ENCODE measurements at regions not wholly inside any gene's neighbourhood (a gene's known extent, or its start where the extent isn't known, plus 50 kb on each side); places are given as distances from the start of the nearest gene placed in this dataset.
"Not testable (repeated sequence)": the region's sequence is repeated elsewhere in the genome, so short reads cannot be mapped to it uniquely, and the experiment has no call there.

- not testable (repeated sequence) for DNase-seq (ENCODE audit: low spot score)
Observed at GRCh38 chr18:60015826-60016225, 116.0 kb downstream of the PMAIP1 start.

GRCh38 chr18:60013148-60013547, 113.4 kb downstream of the PMAIP1 start:
- not testable (repeated sequence) for DNase-seq (ENCODE audit: low spot score)

- DNase-seq (ENCODE audit: low spot score) = no peak
Observed at GRCh38 chr18:60010984-60011383, 111.2 kb downstream of the PMAIP1 start.

GRCh38 chr18:60010513-60010912, 110.7 kb downstream of the PMAIP1 start:
- no peak for DNase-seq (ENCODE audit: low spot score)

- no peak for DNase-seq (ENCODE audit: low spot score)
Observed at GRCh38 chr18:60007661-60008060, 107.9 kb downstream of the PMAIP1 start.

- DNase-seq (ENCODE audit: low spot score) = no peak
Observed at GRCh38 chr18:60003610-60004185, 103.9 kb downstream of the PMAIP1 start.

- peak; percentile 62 for DNase-seq (ENCODE audit: low spot score)
Observed at GRCh38 chr18:59996370-59996966, 96.7 kb downstream of the PMAIP1 start.

GRCh38 chr18:59994357-59994756, 94.6 kb downstream of the PMAIP1 start:
- DNase-seq (ENCODE audit: low spot score) = no peak

- DNase-seq (ENCODE audit: low spot score) = no peak
Observed at GRCh38 chr18:59993560-59993959, 93.8 kb downstream of the PMAIP1 start.

GRCh38 chr18:59990121-59990823, 90.5 kb downstream of the PMAIP1 start:
- DNase-seq (ENCODE audit: low spot score) = no peak

GRCh38 chr18:59988098-59988706, 88.4 kb downstream of the PMAIP1 start:
- DNase-seq (ENCODE audit: low spot score) = peak; percentile 80

GRCh38 chr18:59987102-59987501, 87.3 kb downstream of the PMAIP1 start:
- no peak for DNase-seq (ENCODE audit: low spot score)

- no peak for DNase-seq (ENCODE audit: low spot score)
Observed at GRCh38 chr18:59986139-59986538, 86.3 kb downstream of the PMAIP1 start.

- no peak for DNase-seq (ENCODE audit: low spot score)
Observed at GRCh38 chr18:59985289-59985688, 85.5 kb downstream of the PMAIP1 start.

- no peak for DNase-seq (ENCODE audit: low spot score)
Observed at GRCh38 chr18:59983506-59983905, 83.7 kb downstream of the PMAIP1 start.

GRCh38 chr18:59980188-59980637, 80.4 kb downstream of the PMAIP1 start:
- no peak for DNase-seq (ENCODE audit: low spot score)

- DNase-seq (ENCODE audit: low spot score) = no peak
Observed at GRCh38 chr18:59971871-59972428, 72.2 kb downstream of the PMAIP1 start.

GRCh38 chr18:59971144-59971543, 71.3 kb downstream of the PMAIP1 start:
- DNase-seq (ENCODE audit: low spot score) = not testable (repeated sequence)

- DNase-seq (ENCODE audit: low spot score) = not testable (repeated sequence)
Observed at GRCh38 chr18:59969477-59970028, 69.8 kb downstream of the PMAIP1 start.

- no peak for DNase-seq (ENCODE audit: low spot score)
Observed at GRCh38 chr18:59968583-59968982, 68.8 kb downstream of the PMAIP1 start.

- no peak for DNase-seq (ENCODE audit: low spot score)
Observed at GRCh38 chr18:59967878-59968277, 68.1 kb downstream of the PMAIP1 start.

GRCh38 chr18:59966913-59967312, 67.1 kb downstream of the PMAIP1 start:
- DNase-seq (ENCODE audit: low spot score) = no peak
